Mesendoderm (in vitro differentiated cells): ENCODE measurements at regions not wholly inside any gene's neighbourhood (a gene's known extent, or its start where the extent isn't known, plus 50 kb on each side); places are given as distances from the start of the nearest gene placed in this dataset.
A peak's percentile ranks its signal among the peaks of the same experiment; 100 is the strongest.
"Not testable (repeated sequence)": the region's sequence is repeated elsewhere in the genome, so short reads cannot be mapped to it uniquely, and the experiment has no call there.

ENCODE experiments used
- DNase-seq: peaks from one replicate; pipeline ENCODE4 v3.0.0; 2013
- H2AK5ac ChIP-seq: 2 replicates; pipeline ENCODE4 v1.6.1; 2013; ENCODE audit warnings: low read length, inconsistent platforms
- H2BK120ac ChIP-seq: 2 replicates; pipeline ENCODE4 v1.6.1; 2013; ENCODE audit warnings: low read depth, mild to moderate bottlenecking, low read length, moderate library complexity, mixed read lengths
- H2BK15ac ChIP-seq: replicated peaks from 2 replicates; pipeline ENCODE4 v1.6.1; 2013; ENCODE audit warnings: low read depth, mild to moderate bottlenecking, moderate library complexity
- H2BK5ac ChIP-seq: 2 replicates; pipeline ENCODE4 v1.6.1; 2013; ENCODE audit warnings: low read length, inconsistent platforms
- H3K18ac ChIP-seq: 2 replicates; pipeline ENCODE4 v1.6.1; 2013; ENCODE audit warnings: mild to moderate bottlenecking, low read length, mixed read lengths
- H3K23ac ChIP-seq: one replicate; pipeline ENCODE4 v1.6.1; 2013; ENCODE audit warnings: low read length
- H3K27ac ChIP-seq: 2 replicates; pipeline ENCODE4 v1.5.1; 2013; ENCODE audit warnings: low read depth, mild to moderate bottlenecking, inconsistent platforms, low read length, moderate library complexity
- H3K27me3 ChIP-seq: 2 replicates; pipeline ENCODE4 v1.6.1; 2013; ENCODE audit warnings: low read length, control low read depth, mild to moderate bottlenecking, inconsistent platforms; ENCODE audit not compliant: insufficient read depth, poor library complexity
- H3K36me3 ChIP-seq: 2 replicates; pipeline ENCODE4 v1.6.1; 2013; ENCODE audit warnings: low read length, inconsistent platforms; ENCODE audit not compliant: control insufficient read depth, insufficient read depth
- H3K4ac ChIP-seq: one replicate; pipeline ENCODE4 v1.6.1; 2013; ENCODE audit warnings: low read depth, mild to moderate bottlenecking, low read length, moderate library complexity
- H3K4me1 ChIP-seq: 2 replicates; pipeline ENCODE4 v1.6.1; 2013; ENCODE audit warnings: low read depth, low read length, inconsistent platforms; ENCODE audit not compliant: control insufficient read depth
- H3K4me2 ChIP-seq: 2 replicates; pipeline ENCODE4 v1.6.1; 2013; ENCODE audit warnings: low read length
- H3K4me3 ChIP-seq: 2 replicates; pipeline ENCODE4 v1.5.1; 2013; ENCODE audit warnings: mild to moderate bottlenecking, low read length
- H3K56ac ChIP-seq: one replicate; pipeline ENCODE4 v1.6.1; 2013; ENCODE audit warnings: low read length
- H3K79me1 ChIP-seq: 2 replicates; pipeline ENCODE4 v1.6.1; 2013; ENCODE audit warnings: low read length, inconsistent platforms
- H3K79me2 ChIP-seq: 2 replicates; pipeline ENCODE4 v1.6.1; 2013; ENCODE audit warnings: mild to moderate bottlenecking, low read length; ENCODE audit not compliant: control insufficient read depth, insufficient read depth
- H3K9ac ChIP-seq: 2 replicates; pipeline ENCODE4 v1.6.1; 2013; ENCODE audit warnings: low read length, inconsistent platforms
- H4K5ac ChIP-seq: one replicate; pipeline ENCODE4 v1.6.1; 2013; ENCODE audit warnings: low read length
- H4K8ac ChIP-seq: one replicate; pipeline ENCODE4 v1.6.1; 2013; ENCODE audit warnings: low read depth, mild to moderate bottlenecking, control low read depth, low read length, moderate library complexity
- WGBS: extraction: QIAGEN DNeasy Blood & Tissue Kit; methylation state at CpG from one replicate; pipeline ENCODE4 v1.1.7; 2013; ENCODE audit warnings: low lambda C conversion rate, missing lambda C conversion rate; ENCODE audit not compliant: insufficient coverage; ENCODE audit errors: extremely low coverage; 5-methylcytosine and 5-hydroxymethylcytosine counted together

DNA sequence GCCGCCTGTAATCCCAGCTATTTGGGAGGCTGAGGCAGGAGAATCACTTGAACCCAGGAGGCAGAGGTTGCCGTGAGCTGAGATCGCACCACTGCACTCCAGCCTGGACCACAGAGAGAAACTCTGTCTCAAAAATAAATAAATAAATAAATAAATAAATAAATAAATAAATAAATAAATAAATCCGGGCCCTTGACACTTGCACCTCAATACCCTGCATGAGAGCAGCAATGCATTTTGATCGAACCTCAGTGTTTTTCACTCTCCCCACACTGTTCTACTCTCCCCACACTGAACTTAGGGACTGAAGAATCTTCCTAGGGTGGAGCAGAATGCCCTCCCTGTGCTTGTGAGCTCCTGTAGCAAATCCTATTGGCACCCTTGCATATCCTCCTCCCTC is 114.3 kb upstream of the RAI2 start:
- not testable (repeated sequence) for H3K9ac ChIP-seq, H3K23ac ChIP-seq, H2BK5ac ChIP-seq, H2BK120ac ChIP-seq, H3K79me2 ChIP-seq, H3K36me3 ChIP-seq, H3K4ac ChIP-seq, DNase-seq, H2BK15ac ChIP-seq, H3K27ac ChIP-seq, H4K5ac ChIP-seq, H3K4me3 ChIP-seq, H3K79me1 ChIP-seq, H3K56ac ChIP-seq, H4K8ac ChIP-seq, H3K4me2 ChIP-seq, H3K4me1 ChIP-seq, H3K27me3 ChIP-seq, H2AK5ac ChIP-seq, H3K18ac ChIP-seq
- WGBS, result no CpG with 5 or more reads among the region's 5 CpGs

DNA sequence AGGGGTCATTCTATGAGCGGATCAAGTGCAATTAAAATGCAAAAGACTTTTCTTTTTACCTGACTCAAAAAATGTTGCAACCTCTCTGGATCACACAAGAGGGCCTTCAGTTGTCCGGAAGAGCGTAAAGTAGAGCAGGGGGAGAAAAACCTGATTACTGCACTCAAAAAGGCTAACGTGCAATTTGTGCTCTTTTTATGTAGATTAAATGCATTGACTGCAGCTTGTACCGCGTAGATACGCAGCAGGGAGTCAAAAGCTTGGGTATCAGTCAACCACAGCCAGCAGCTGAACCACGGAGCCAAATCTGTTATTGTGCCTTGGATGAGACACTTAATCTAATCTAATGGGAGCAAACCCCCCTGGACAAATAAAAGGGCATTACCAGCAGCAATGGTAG is 107.3 kb upstream of the RAI2 start:
- no peak overlapping the region for H3K18ac ChIP-seq
- no peak overlapping the region for H3K9ac ChIP-seq
- no peak overlapping the region for H2BK120ac ChIP-seq
- H3K4ac ChIP-seq, result no peak overlapping the region
- no peak overlapping the region for H4K5ac ChIP-seq
- no peak overlapping the region for H3K27ac ChIP-seq
- DNase-seq, result peak; percentile 9
- no peaks in the 10 kb centered on the region for H3K36me3 ChIP-seq
- no peaks in the 10 kb centered on the region for H3K79me1 ChIP-seq
- H3K23ac ChIP-seq, result no peak overlapping the region
- no peak overlapping the region for H3K4me2 ChIP-seq
- no peak overlapping the region for H4K8ac ChIP-seq
- no peak overlapping the region for H2AK5ac ChIP-seq
- H2BK15ac ChIP-seq, result no peak overlapping the region
- no peaks in the 10 kb centered on the region for H3K79me2 ChIP-seq
- no peak overlapping the region for H3K56ac ChIP-seq
- no CpG with 5 or more reads among the region's 8 CpGs for WGBS
- H2BK5ac ChIP-seq, result no peak overlapping the region
- no peaks in the 10 kb centered on the region for H3K27me3 ChIP-seq
- H3K4me3 ChIP-seq, result no peak overlapping the region
- peaks cover 2% of the 10 kb centered on the region for H3K4me1 ChIP-seq

DNA sequence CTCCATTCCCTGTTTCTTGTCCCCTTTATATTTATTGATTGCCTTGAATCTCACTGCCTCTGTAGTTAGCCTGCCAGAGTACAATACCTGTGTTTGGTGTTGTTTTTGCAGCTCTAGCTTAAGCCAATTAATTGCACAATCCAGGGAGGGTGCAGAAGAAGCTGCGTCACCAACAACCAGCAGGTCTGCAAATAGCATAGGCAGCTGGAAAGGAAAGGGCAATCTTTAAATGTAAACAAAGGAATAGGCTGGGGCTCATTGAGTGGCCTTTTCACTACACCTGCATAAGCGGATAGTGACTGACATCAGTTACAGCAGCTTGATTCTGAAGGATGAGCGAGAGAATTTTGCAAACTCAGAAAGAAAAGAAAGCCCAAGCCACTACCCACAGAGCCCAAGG is 106.8 kb upstream of the RAI2 start:
- DNase-seq, result peak; percentile 2
- WGBS, result no CpG with 5 or more reads among the region's 3 CpGs
- no peaks in the 10 kb centered on the region for H3K79me2 ChIP-seq

DNA sequence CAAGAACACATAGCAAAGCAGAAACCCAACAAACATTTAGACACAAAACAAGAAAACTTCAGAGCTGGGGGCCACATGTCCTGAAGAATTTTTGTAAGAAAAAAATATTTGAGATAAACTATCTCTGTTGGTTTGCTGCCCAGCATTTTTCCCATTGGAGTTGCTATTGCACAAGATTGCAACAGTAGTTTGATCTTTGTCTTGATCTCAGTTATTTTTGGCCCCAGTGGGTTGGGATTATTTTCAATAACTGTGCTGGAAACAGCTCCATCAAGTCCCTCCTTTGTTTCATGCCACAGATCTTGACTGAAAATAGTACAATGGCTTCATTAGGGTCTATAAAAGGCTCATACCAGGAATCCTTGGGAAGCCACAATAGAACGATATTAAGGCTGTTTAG is 103.8 kb upstream of the RAI2 start:
- no CpG with 5 or more reads among the region's 1 CpG for WGBS
- no peak for DNase-seq

More for the DNA sequence above, 106.8 kb upstream of the RAI2 start:
- Histone ChIP-seq H2AK5ac (no peak overlapping the region), H3K4me2 (no peak overlapping the region), H3K4ac (no peak overlapping the region), H3K36me3 (no peaks in the 10 kb centered on the region), H3K18ac (no peak overlapping the region), H3K23ac (no peak overlapping the region), H3K4me3 (no peak overlapping the region), H3K56ac (no peak overlapping the region), H2BK5ac (no peak overlapping the region), H2BK120ac (no peak overlapping the region), H3K79me1 (no peaks in the 10 kb centered on the region), H3K4me1 (peaks cover 2% of the 10 kb centered on the region), H3K27me3 (no peaks in the 10 kb centered on the region), H2BK15ac (no peak overlapping the region), H3K9ac (no peak overlapping the region), H4K8ac (no peak overlapping the region), H4K5ac (no peak overlapping the region), H3K27ac (no peak overlapping the region)

DNA sequence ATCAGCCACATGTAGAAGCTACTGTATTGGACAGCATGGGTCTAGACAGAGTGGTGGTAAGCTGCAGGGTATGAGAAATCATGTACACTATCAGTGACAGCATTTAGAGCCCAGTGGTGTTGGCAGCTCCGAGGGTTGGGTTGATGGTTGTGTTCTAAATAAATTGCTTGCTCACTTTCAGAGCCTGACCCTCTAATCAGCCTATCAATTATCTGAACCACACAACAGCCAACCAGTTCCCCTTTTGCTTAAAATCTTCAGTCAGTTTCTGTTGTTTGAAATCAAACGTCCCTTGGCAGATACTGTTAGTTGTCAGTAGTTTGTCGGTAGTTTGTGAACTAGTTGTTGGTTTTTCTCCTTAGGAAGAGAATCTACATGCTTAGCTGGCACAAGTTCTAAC is 99.8 kb upstream of the RAI2 start:
- Histone ChIP-seq H3K4me1 (no peaks in the 10 kb centered on the region), H3K4ac (no peak overlapping the region), H4K5ac (no peak overlapping the region), H3K4me3 (no peak overlapping the region), H3K36me3 (no peaks in the 10 kb centered on the region), H4K8ac (no peak overlapping the region), H2BK15ac (no peak overlapping the region), H3K9ac (no peak overlapping the region), H3K56ac (no peak overlapping the region), H3K4me2 (no peak overlapping the region), H3K18ac (no peak overlapping the region), H3K79me2 (no peaks in the 10 kb centered on the region), H2BK5ac (no peak overlapping the region), H3K79me1 (no peaks in the 10 kb centered on the region), H2AK5ac (no peak overlapping the region), H3K27ac (no peak overlapping the region), H3K27me3 (no peaks in the 10 kb centered on the region), H3K23ac (no peak overlapping the region), H2BK120ac (no peak overlapping the region)
- WGBS, result no CpG with 5 or more reads among the region's 3 CpGs
- DNase-seq, result no peak

More for the DNA sequence above, 103.8 kb upstream of the RAI2 start:
- no peak overlapping the region for H2BK15ac ChIP-seq
- H4K5ac ChIP-seq, result no peak overlapping the region
- no peak overlapping the region for H2AK5ac ChIP-seq
- no peak overlapping the region for H4K8ac ChIP-seq
- no peak overlapping the region for H3K23ac ChIP-seq
- H3K4me3 ChIP-seq, result no peak overlapping the region
- no peaks in the 10 kb centered on the region for H3K27me3 ChIP-seq
- no peak overlapping the region for H3K4ac ChIP-seq
- H3K9ac ChIP-seq, result no peak overlapping the region
- H2BK5ac ChIP-seq, result no peak overlapping the region
- no peaks in the 10 kb centered on the region for H3K36me3 ChIP-seq
- no peaks in the 10 kb centered on the region for H3K79me1 ChIP-seq
- H3K4me1 ChIP-seq, result peaks cover 2% of the 10 kb centered on the region
- H3K79me2 ChIP-seq, result no peaks in the 10 kb centered on the region
- no peak overlapping the region for H3K18ac ChIP-seq
- H3K4me2 ChIP-seq, result no peak overlapping the region
- no peak overlapping the region for H3K56ac ChIP-seq
- H2BK120ac ChIP-seq, result no peak overlapping the region
- no peak overlapping the region for H3K27ac ChIP-seq

DNA sequence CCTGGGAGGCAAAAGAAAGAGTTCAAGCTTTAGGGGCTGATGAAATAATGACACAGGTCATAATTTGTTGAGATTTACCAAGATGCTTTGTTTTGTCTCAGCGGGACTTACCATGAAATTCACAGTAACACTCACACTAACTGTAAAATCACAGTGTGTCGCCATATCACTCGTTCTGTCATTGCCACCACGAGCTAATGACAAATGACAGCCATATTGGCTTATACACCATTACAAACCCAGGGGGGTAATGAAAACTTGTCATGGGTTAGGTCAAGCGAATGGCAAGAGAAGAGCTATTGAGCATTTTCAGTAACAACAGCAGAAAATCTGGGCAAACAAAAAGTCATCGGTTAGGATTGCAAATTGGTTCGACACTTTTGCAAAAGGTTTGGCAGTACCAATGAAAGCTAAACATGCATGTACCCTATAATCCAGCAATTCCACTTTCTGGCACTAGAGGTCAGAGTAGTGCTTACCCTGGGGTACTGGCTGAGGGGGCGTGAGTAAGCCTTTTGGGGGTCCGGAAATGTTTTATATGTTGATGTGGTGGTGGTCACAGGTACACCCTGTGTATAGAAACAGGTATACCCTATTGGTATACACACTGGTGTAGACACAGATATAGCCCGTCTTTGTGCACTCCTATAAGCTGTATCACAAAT is 83.9 kb upstream of the RAI2 start:
- Histone ChIP-seq H3K27me3 (no peaks in the 10 kb centered on the region), H3K56ac (no peak overlapping the region), H2BK120ac (no peak overlapping the region), H2BK5ac (no peak overlapping the region), H3K79me1 (no peaks in the 10 kb centered on the region), H4K5ac (no peak overlapping the region), H3K4me2 (no peak overlapping the region), H3K23ac (no peak overlapping the region), H3K27ac (no peak overlapping the region), H3K4me3 (no peak overlapping the region), H2AK5ac (no peak overlapping the region), H3K9ac (no peak overlapping the region), H3K18ac (no peak overlapping the region), H2BK15ac (no peak overlapping the region), H3K4ac (no peak overlapping the region), H3K79me2 (no peaks in the 10 kb centered on the region), H4K8ac (no peak overlapping the region), H3K4me1 (no peaks in the 10 kb centered on the region), H3K36me3 (no peaks in the 10 kb centered on the region)
- WGBS, result no CpG with 5 or more reads among the region's 10 CpGs
- no peak for DNase-seq
